Femur (tissue), 1 donor: ENCODE measurements at regions not wholly inside any gene's neighbourhood (a gene's known extent, or its start where the extent isn't known, plus 50 kb on each side); places are given as distances from the start of the nearest gene placed in this dataset.

Source experiments
- DNase-seq: peaks from one replicate; pipeline ENCODE4 v3.0.0-alpha.2; 2017

GRCh38 chr5:135660826-135661575, 82.2 kb upstream of the CXCL14 start:
- DNase-seq = peak; percentile 52

- DNase-seq = no peak
Observed at GRCh38 chr5:135657536-135658305, 78.9 kb upstream of the CXCL14 start.

GRCh38 chr5:135655468-135655815, 76.7 kb upstream of the CXCL14 start:
- DNase-seq = peak; percentile 81

- DNase-seq = peak; percentile 84
Observed at GRCh38 chr5:135654761-135655467, 76.1 kb upstream of the CXCL14 start.

- no peak for DNase-seq
Observed at GRCh38 chr5:135651156-135651555, 72.4 kb upstream of the CXCL14 start.

GRCh38 chr5:135650081-135650480, 71.3 kb upstream of the CXCL14 start:
- DNase-seq = no peak

GRCh38 chr5:135649435-135649834, 70.6 kb upstream of the CXCL14 start:
- DNase-seq = no peak

GRCh38 chr5:135648116-135648515, 69.3 kb upstream of the CXCL14 start:
- DNase-seq = no peak

GRCh38 chr5:135645336-135646180, 66.8 kb upstream of the CXCL14 start:
- no peak for DNase-seq

- no peak for DNase-seq
Observed at GRCh38 chr5:135644816-135645215, 66.0 kb upstream of the CXCL14 start.

- no peak for DNase-seq
Observed at GRCh38 chr5:135643881-135644766, 65.3 kb upstream of the CXCL14 start.

- DNase-seq = peak; percentile 54
Observed at GRCh38 chr5:135642934-135643333, 64.1 kb upstream of the CXCL14 start.

GRCh38 chr5:135642488-135642870, 63.7 kb upstream of the CXCL14 start:
- no peak for DNase-seq

- DNase-seq = no peak
Observed at GRCh38 chr5:135641734-135642487, 63.1 kb upstream of the CXCL14 start.

- no peak for DNase-seq
Observed at GRCh38 chr5:135641319-135641718, 62.5 kb upstream of the CXCL14 start.

GRCh38 chr5:135635451-135635850, 56.7 kb upstream of the CXCL14 start:
- no peak for DNase-seq

GRCh38 chr5:135632798-135633197, 54.0 kb upstream of the CXCL14 start:
- no peak for DNase-seq

- no peak for DNase-seq
Observed at GRCh38 chr5:135631391-135631790, 52.6 kb upstream of the CXCL14 start.

- no peak for DNase-seq
Observed at GRCh38 chr5:135629666-135630065, 50.9 kb upstream of the CXCL14 start.

GRCh38 chr5:135628771-135629563, 50.2 kb upstream of the CXCL14 start:
- peak; percentile 66 for DNase-seq
